Glutamatergic neuron (in vitro differentiated cells): ENCODE measurements at regions not wholly inside any gene's neighbourhood (a gene's known extent, or its start where the extent isn't known, plus 50 kb on each side); places are given as distances from the start of the nearest gene placed in this dataset.

ENCODE experiments used
- DNase-seq: peaks from one replicate; pipeline ENCODE4 v3.0.0; 2022
- H3K27ac Mint-ChIP-seq: one replicate; pipeline ENCODE4 v1.8.0; 2020; ENCODE audit warnings: mild to moderate bottlenecking, mixed read lengths, inconsistent platforms; ENCODE audit not compliant: unreplicated experiment
- H3K27me3 Mint-ChIP-seq: one replicate; pipeline ENCODE4 v1.8.0; 2020; ENCODE audit warnings: mild to moderate bottlenecking, moderate library complexity, mixed read lengths, inconsistent platforms; ENCODE audit not compliant: unreplicated experiment
- H3K36me3 Mint-ChIP-seq: one replicate; pipeline ENCODE4 v1.8.0; 2020; ENCODE audit warnings: mild to moderate bottlenecking, mixed read lengths, inconsistent platforms; ENCODE audit not compliant: unreplicated experiment
- H3K4me1 Mint-ChIP-seq: one replicate; pipeline ENCODE4 v1.8.0; 2020; ENCODE audit warnings: mild to moderate bottlenecking, low read depth, mixed read lengths, inconsistent platforms; ENCODE audit not compliant: unreplicated experiment
- H3K4me3 Mint-ChIP-seq: one replicate; pipeline ENCODE4 v1.8.0; 2020; ENCODE audit warnings: mild to moderate bottlenecking, mixed read lengths, inconsistent platforms; ENCODE audit not compliant: unreplicated experiment
- H3K9me3 Mint-ChIP-seq: one replicate; pipeline ENCODE4 v1.8.0; 2020; ENCODE audit warnings: mild to moderate bottlenecking, moderate library complexity, mixed read lengths, inconsistent platforms; ENCODE audit not compliant: unreplicated experiment
- CTCF ChIP-seq: fragments of 200-600 bp; sonication (generic); IDR thresholded peaks from one replicate; pipeline ENCODE4 v1.5.0; 2021; ENCODE audit not compliant: partially characterized antibody, unreplicated experiment

- Mint-ChIP-seq H3K27me3 (no peaks in the 10 kb centered on the region), H3K4me1 (peaks cover 2% of the 10 kb centered on the region), H3K27ac (no peak overlapping the region), H3K9me3 (no peaks in the 10 kb centered on the region), H3K4me3 (no peak overlapping the region), H3K36me3 (no peaks in the 10 kb centered on the region)
- no peak for DNase-seq
- TF ChIP-seq CTCF = no peak
Observed at GRCh38 chr9:79155308-79155707, 416.5 kb upstream of the TLE4 start.

GRCh38 chr9:79163544-79163943 is 408.2 kb upstream of the TLE4 start:
- Mint-ChIP-seq H3K4me1 (peaks cover 2% of the 10 kb centered on the region), H3K27me3 (peaks cover 1% of the 10 kb centered on the region), H3K36me3 (no peaks in the 10 kb centered on the region), H3K4me3 (no peak overlapping the region), H3K9me3 (no peaks in the 10 kb centered on the region), H3K27ac (no peak overlapping the region)
- DNase-seq = no peak
- no peak for TF ChIP-seq CTCF

- H3K4me3 Mint-ChIP-seq = no peak overlapping the region
- TF ChIP-seq CTCF = no peak
- H3K9me3 Mint-ChIP-seq = no peaks in the 10 kb centered on the region
- no peak overlapping the region for H3K27ac Mint-ChIP-seq
- DNase-seq = no peak
- H3K4me1 Mint-ChIP-seq = peaks cover 2% of the 10 kb centered on the region
- H3K27me3 Mint-ChIP-seq = peaks cover 1% of the 10 kb centered on the region
- no peaks in the 10 kb centered on the region for H3K36me3 Mint-ChIP-seq
Observed at GRCh38 chr9:79164406-79164805, 407.4 kb upstream of the TLE4 start.

- no peak overlapping the region for H3K4me3 Mint-ChIP-seq
- no peak overlapping the region for H3K27ac Mint-ChIP-seq
- no peak for DNase-seq
- H3K36me3 Mint-ChIP-seq = no peaks in the 10 kb centered on the region
- peaks cover under 1% of the 10 kb centered on the region for H3K4me1 Mint-ChIP-seq
- TF ChIP-seq CTCF = no peak
- H3K9me3 Mint-ChIP-seq = no peaks in the 10 kb centered on the region
- peaks cover 1% of the 10 kb centered on the region for H3K27me3 Mint-ChIP-seq
Observed at GRCh38 chr9:79165020-79165780, 406.6 kb upstream of the TLE4 start.

GRCh38 chr9:79166005-79166404 is 405.8 kb upstream of the TLE4 start:
- peaks cover 1% of the 10 kb centered on the region for H3K27me3 Mint-ChIP-seq
- H3K4me1 Mint-ChIP-seq = no peaks in the 10 kb centered on the region
- H3K9me3 Mint-ChIP-seq = no peaks in the 10 kb centered on the region
- no peak overlapping the region for H3K27ac Mint-ChIP-seq
- H3K36me3 Mint-ChIP-seq = no peaks in the 10 kb centered on the region
- DNase-seq = no peak
- TF ChIP-seq CTCF = no peak
- no peak overlapping the region for H3K4me3 Mint-ChIP-seq
